IMR-90 (cell line): ENCODE measurements at regions not wholly inside any gene's neighbourhood (a gene's known extent, or its start where the extent isn't known, plus 50 kb on each side); places are given as distances from the start of the nearest gene placed in this dataset.

Source experiments
- CEBPB ChIP-seq: IDR thresholded peaks from 2 replicates; pipeline ENCODE4 v1.6.1; 2012; ENCODE audit warnings: low read depth, low read length, improper control_type of control experiment
- CHD1 ChIP-seq: IDR thresholded peaks from 2 replicates; pipeline ENCODE4 v1.6.1; 2012; ENCODE audit warnings: low read depth, low read length, improper control_type of control experiment
- POLR2A ChIP-seq: IDR thresholded peaks from 2 replicates; pipeline ENCODE4 v1.6.1; 2012; ENCODE audit warnings: mild to moderate bottlenecking, low read depth, low read length
- TF ChIP-seq, protein P1 (sequence below): conservative IDR thresholded peaks from 2 replicates; pipeline ENCODE4 v1.5.1; 2012; ENCODE audit warnings: mild to moderate bottlenecking, low read depth, low read length, improper control_type of control experiment

DNA sequence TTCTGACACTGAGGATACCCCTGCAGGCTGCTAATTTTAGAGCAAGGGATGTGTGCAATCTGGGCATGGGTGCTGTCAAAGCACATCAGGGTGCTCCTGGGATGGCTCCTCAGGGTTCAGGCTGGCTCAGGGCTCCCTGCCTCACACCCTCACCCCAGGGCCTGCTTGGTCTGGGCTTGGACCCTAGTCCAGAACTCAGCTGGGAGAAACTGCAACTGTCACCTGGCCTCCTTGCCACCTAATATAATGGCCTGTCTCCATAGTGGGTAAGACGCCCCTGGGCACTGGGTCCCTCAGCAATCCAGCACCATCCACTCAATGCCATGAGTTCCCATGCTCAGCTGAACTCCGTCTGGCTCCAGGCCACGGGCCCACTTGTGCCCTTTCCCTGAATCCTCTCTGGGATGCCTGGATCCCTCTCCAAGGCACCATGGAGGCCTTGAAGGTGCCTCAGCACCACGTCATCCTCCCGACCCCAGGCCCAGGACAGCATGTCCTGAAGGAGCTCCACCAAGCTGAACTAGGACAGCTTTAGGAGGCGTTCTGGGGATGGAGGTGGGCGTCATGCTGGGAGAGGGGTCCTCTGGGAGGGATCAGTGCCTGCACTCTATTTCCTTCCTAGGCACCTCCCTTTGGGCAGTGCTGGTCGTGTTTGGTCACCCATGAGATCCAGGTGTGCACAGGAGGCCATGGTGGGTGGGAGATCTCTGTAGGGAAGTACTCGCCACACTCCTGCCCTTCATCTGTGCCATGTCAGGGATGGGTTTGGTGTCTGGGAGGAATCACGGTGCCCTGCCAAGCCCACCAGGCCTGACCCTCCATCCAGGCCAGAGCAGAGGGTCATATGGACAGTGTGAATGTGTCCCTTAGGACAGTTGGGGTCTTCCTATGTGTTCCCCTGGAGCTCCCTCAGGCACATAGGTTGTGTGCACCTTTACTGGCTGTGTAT lies 1688.4 kb downstream of the TP53TG3F start:
- no peak for TF ChIP-seq POLR2A
- TF ChIP-seq, protein P1, sequence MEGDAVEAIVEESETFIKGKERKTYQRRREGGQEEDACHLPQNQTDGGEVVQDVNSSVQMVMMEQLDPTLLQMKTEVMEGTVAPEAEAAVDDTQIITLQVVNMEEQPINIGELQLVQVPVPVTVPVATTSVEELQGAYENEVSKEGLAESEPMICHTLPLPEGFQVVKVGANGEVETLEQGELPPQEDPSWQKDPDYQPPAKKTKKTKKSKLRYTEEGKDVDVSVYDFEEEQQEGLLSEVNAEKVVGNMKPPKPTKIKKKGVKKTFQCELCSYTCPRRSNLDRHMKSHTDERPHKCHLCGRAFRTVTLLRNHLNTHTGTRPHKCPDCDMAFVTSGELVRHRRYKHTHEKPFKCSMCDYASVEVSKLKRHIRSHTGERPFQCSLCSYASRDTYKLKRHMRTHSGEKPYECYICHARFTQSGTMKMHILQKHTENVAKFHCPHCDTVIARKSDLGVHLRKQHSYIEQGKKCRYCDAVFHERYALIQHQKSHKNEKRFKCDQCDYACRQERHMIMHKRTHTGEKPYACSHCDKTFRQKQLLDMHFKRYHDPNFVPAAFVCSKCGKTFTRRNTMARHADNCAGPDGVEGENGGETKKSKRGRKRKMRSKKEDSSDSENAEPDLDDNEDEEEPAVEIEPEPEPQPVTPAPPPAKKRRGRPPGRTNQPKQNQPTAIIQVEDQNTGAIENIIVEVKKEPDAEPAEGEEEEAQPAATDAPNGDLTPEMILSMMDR, result no peak
- TF ChIP-seq CEBPB, result no peak
- TF ChIP-seq CHD1, result no peak
